ENCODE measurements at regions not wholly inside any gene's neighbourhood (a gene's known extent, or its start where the extent isn't known, plus 50 kb on each side); places are given as distances from the start of the nearest gene placed in this dataset.

- in situ Hi-C loops (cut with HindIII; ENCODE audit: low sequenced_read_pairs), result no loop called here
- no peak overlapping the region for H3K4me3 ChIP-seq (ENCODE audit: low read depth, low read length)
- DNase-seq (ENCODE audit: low read depth), result no peak
- no peak for TF ChIP-seq CTCF (IDR thresholded peaks at IDR 0.05; ENCODE audit: low read depth, low read length, missing control alignments)
Measured at GRCh38 chr9:25613709-25614108, 64.5 kb downstream of the TUSC1 start.

GRCh38 chr9:25603106-25603505 is 75.1 kb downstream of the TUSC1 start:
- TF ChIP-seq CTCF (IDR thresholded peaks at IDR 0.05; ENCODE audit: low read depth, low read length, missing control alignments), result no peak
- no peak for DNase-seq (ENCODE audit: low read depth)
- H3K4me3 ChIP-seq (ENCODE audit: low read depth, low read length), result no peak overlapping the region
- in situ Hi-C loops (cut with HindIII; ENCODE audit: low sequenced_read_pairs), result no loop called here

GRCh38 chr9:25602400-25603044 is 75.7 kb downstream of the TUSC1 start:
- H3K4me3 ChIP-seq (ENCODE audit: low read depth, low read length), result no peak overlapping the region
- no peak for TF ChIP-seq CTCF (IDR thresholded peaks at IDR 0.05; ENCODE audit: low read depth, low read length, missing control alignments)
- in situ Hi-C loops (cut with HindIII; ENCODE audit: low sequenced_read_pairs), result no loop called here
- DNase-seq (ENCODE audit: low read depth), result no peak

GRCh38 chr9:25600501-25600900 is 77.7 kb downstream of the TUSC1 start:
- TF ChIP-seq CTCF (IDR thresholded peaks at IDR 0.05; ENCODE audit: low read depth, low read length, missing control alignments), result no peak
- no peak overlapping the region for H3K4me3 ChIP-seq (ENCODE audit: low read depth, low read length)
- in situ Hi-C loops (cut with HindIII; ENCODE audit: low sequenced_read_pairs), result no loop called here
- DNase-seq (ENCODE audit: low read depth), result no peak

- no peak for TF ChIP-seq CTCF (IDR thresholded peaks at IDR 0.05; ENCODE audit: low read depth, low read length, missing control alignments)
- DNase-seq (ENCODE audit: low read depth), result no peak
- H3K4me3 ChIP-seq (ENCODE audit: low read depth, low read length), result no peak overlapping the region
- in situ Hi-C loops (cut with HindIII; ENCODE audit: low sequenced_read_pairs), result no loop called here
Measured at GRCh38 chr9:25584611-25585010, 93.6 kb downstream of the TUSC1 start.

GRCh38 chr9:25573281-25573680 is 105.0 kb downstream of the TUSC1 start:
- no peak for TF ChIP-seq CTCF (IDR thresholded peaks at IDR 0.05; ENCODE audit: low read depth, low read length, missing control alignments)
- no peak overlapping the region for H3K4me3 ChIP-seq (ENCODE audit: low read depth, low read length)
- in situ Hi-C loops (cut with HindIII; ENCODE audit: low sequenced_read_pairs), result no loop called here
- no peak for DNase-seq (ENCODE audit: low read depth)

All from astrocyte of the cerebellum (primary cell).